GM23338 (cell line): ENCODE measurements at regions not wholly inside any gene's neighbourhood (a gene's known extent, or its start where the extent isn't known, plus 50 kb on each side); places are given as distances from the start of the nearest gene placed in this dataset.

Experiments used
- CREB1 ChIP-seq: fragments of 250-450 bp; sonication (Bioruptor Pico); IDR thresholded peaks from 2 replicates; pipeline ENCODE4 v1.5.0; 2020; ENCODE audit warnings: low read depth, mild to moderate bottlenecking, moderate library complexity
- EZH2 ChIP-seq: fragments of 200-600 bp; sonication (generic); IDR thresholded peaks from one replicate; pipeline ENCODE4 v1.8.0; 2017; ENCODE audit warnings: antibody characterized with exemption, mild to moderate bottlenecking, low read depth; ENCODE audit not compliant: unreplicated experiment
- EZH2phosphoT487 ChIP-seq: fragments of 200-600 bp; sonication (generic); IDR thresholded peaks from one replicate; pipeline ENCODE4 v1.8.1; 2018; ENCODE audit warnings: antibody characterized with exemption; ENCODE audit not compliant: unreplicated experiment
- JUNB ChIP-seq: IDR thresholded peaks from one replicate; pipeline ENCODE4 v1.6.1; 2016; ENCODE audit warnings: antibody characterized with exemption; ENCODE audit not compliant: unreplicated experiment
- POLR2AphosphoS5 ChIP-seq: IDR thresholded peaks from 2 replicates; pipeline ENCODE4 v1.6.1; 2016; ENCODE audit warnings: antibody characterized with exemption, low read depth
- REST ChIP-seq: IDR thresholded peaks from one replicate; pipeline ENCODE4 v1.6.1; 2018; ENCODE audit warnings: antibody characterized with exemption; ENCODE audit not compliant: unreplicated experiment
- TF ChIP-seq, protein P1 (sequence below), 2 experiments: fragments of 200-600 bp in 1 of 2; sonication (generic) in 1 of 2; conservative IDR thresholded peaks; 2 replicates each; pipeline versions ENCODE4 v1.5.1 to v1.6.1; 2016 to 2017; ENCODE audit warnings: antibody characterized with exemption in 2 of 2, low read depth in 2 of 2, mild to moderate bottlenecking in 2 of 2, moderate library complexity in 1 of 2

DNA sequence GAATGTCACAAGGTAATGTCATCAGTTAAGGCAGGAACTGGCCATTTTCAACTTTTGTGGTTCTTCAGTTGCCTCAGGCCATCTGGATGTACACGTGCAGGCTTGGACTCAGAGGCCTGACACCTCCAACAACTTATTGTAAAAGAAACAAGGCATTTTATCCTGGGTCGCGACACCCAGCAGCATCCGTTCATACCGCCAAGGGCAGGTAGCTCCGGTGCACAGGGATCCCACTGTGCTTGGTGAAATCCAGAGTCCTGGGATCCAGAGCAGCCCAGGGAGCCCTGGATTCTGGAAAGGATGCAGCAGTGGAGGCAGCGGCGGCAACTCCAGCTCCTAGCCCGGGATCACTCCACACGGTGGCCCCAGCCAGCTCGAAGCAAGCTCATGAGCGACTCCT is 380.9 kb upstream of the STXBP6 start:
- no peak for TF ChIP-seq EZH2
- TF ChIP-seq, protein P1, sequence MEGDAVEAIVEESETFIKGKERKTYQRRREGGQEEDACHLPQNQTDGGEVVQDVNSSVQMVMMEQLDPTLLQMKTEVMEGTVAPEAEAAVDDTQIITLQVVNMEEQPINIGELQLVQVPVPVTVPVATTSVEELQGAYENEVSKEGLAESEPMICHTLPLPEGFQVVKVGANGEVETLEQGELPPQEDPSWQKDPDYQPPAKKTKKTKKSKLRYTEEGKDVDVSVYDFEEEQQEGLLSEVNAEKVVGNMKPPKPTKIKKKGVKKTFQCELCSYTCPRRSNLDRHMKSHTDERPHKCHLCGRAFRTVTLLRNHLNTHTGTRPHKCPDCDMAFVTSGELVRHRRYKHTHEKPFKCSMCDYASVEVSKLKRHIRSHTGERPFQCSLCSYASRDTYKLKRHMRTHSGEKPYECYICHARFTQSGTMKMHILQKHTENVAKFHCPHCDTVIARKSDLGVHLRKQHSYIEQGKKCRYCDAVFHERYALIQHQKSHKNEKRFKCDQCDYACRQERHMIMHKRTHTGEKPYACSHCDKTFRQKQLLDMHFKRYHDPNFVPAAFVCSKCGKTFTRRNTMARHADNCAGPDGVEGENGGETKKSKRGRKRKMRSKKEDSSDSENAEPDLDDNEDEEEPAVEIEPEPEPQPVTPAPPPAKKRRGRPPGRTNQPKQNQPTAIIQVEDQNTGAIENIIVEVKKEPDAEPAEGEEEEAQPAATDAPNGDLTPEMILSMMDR (conservative IDR thresholded peaks at IDR 0.05; ENCODE audit: low read depth in 2 of 2), result no peak
- no peak for TF ChIP-seq JUNB
- TF ChIP-seq EZH2phosphoT487, result no peak
- TF ChIP-seq POLR2AphosphoS5, result no peak
- TF ChIP-seq REST, result no peak
- no peak for TF ChIP-seq CREB1 (CRISPR knock-in tag)
